ENCODE measurements at regions not wholly inside any gene's neighbourhood (a gene's known extent, or its start where the extent isn't known, plus 50 kb on each side); places are given as distances from the start of the nearest gene placed in this dataset.

DNA sequence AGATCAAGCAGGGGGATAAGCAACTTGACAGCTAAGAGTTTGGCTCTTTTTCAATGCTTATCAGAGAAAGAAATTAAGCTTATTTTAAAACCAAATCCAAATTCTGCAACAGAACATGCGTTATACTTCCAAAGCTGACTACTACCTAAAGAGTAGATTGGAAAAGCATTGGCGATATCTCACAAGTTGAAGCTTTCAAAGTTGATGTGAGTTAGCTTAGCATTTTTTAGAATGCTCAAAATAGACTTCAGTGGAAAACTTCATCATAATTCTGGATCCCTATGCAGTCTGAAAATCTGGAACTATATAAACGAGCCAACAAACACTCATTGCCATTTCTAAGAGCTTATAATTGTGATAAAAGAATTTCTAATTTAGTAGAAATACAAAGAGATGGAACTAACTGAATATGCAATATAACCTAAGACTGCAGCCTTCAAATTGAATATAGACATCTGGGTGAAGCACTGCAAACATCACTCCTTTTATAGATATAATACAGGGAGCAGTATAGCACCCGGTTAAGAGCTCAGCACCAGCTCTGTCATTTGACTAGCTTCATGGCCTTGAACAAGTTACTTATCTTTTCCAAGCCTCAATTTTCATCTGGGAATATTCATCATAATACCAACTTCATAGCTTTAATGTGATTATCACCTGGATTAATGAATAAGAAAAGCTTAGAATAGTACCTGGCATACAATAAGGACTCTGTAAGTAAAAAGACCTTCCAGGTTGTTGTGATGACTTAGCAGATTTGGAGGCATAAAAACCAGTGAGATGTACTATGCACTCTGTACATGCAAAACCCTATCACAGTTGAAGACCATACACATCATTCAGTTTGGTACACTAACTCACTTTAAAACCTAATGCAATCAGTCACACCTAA is 242.7 kb upstream of the TTC14 start:
- Histone ChIP-seq H2BK120ac (ENCODE audit: low read depth, low read length) (no peak overlapping the region), H3K4me1 (ENCODE audit: control insufficient read depth, insufficient read depth, low read depth, low read length) (no peaks in the 10 kb centered on the region), H3K4me2 (ENCODE audit: low read length, poor library complexity, severe bottlenecking) (no peak overlapping the region), H3K18ac (ENCODE audit: low read depth in 1 of 2, low read length in 2 of 2) (no peak overlapping the region), H3K36me3 (ENCODE audit: control insufficient read depth in 1 of 2, insufficient read depth in 2 of 2, low read depth in 1 of 2, low read length in 2 of 2) (no peaks in the 10 kb centered on the region), H3K27me3 (ENCODE audit: control insufficient read depth in 1 of 2, insufficient read depth in 1 of 2, low read length in 2 of 2) (no peaks in the 10 kb centered on the region), H3K9me3 (ENCODE audit: control insufficient read depth, low read length) (no peaks in the 10 kb centered on the region), H3K4ac (ENCODE audit: low read depth in 1 of 2, low read length in 2 of 2) (no peak overlapping the region), H3K9ac (ENCODE audit: low read length) (no peak overlapping the region), H2BK12ac (ENCODE audit: low read length in 2 of 2) (no peak overlapping the region), H2AFZ (ENCODE audit: low read depth, low read length) (no peak overlapping the region), H2AK5ac (ENCODE audit: low read length, severe bottlenecking) (no peak overlapping the region), H2BK5ac (ENCODE audit: low read depth, low read length, poor library complexity, severe bottlenecking) (no peak overlapping the region), H2BK15ac (ENCODE audit: low read depth, poor library complexity, severe bottlenecking) (no peak overlapping the region), H4K91ac (ENCODE audit: low read length) (no peak overlapping the region), H3K79me1 (replicated peaks; ENCODE audit: low read length, poor library complexity, severe bottlenecking) (no peaks in the 10 kb centered on the region), H3K4me3 (ENCODE audit: insufficient read depth in 1 of 2, low read depth in 1 of 2, low read length in 2 of 2) (no peak overlapping the region), H3K23ac (ENCODE audit: low read length in 2 of 2) (no peak overlapping the region), H4K8ac (ENCODE audit: low read length) (no peak overlapping the region), H3K14ac (ENCODE audit: low read length in 2 of 2) (no peak overlapping the region), H3K27ac (ENCODE audit: low read length, poor library complexity, severe bottlenecking) (no peak overlapping the region)
- WGBS: 79% methylated on average over 1 of the region's 4 CpGs
- DNase-seq: no peak

DNA sequence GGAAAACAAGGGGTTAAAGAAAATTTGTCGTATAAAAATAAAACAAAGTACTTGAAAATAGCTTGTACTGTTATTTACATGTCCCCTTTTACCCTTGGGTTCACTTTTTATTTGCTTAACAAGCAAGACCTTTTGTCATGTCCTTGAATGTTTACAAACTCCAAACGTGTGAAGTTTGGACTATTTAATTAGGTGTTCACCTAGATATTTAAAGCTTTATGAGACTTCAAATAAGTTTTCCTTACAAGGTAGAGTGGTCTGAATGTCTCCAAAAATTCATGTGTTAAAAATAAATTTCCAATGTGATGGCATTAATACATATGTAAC is 242.0 kb upstream of the TTC14 start:
- DNase-seq: no peak
- Histone ChIP-seq H3K14ac (ENCODE audit: low read length in 2 of 2) (no peak overlapping the region), H3K9ac (ENCODE audit: low read length) (no peak overlapping the region), H3K79me1 (replicated peaks; ENCODE audit: low read length, poor library complexity, severe bottlenecking) (no peaks in the 10 kb centered on the region), H3K18ac (ENCODE audit: low read depth in 1 of 2, low read length in 2 of 2) (no peak overlapping the region), H2BK15ac (ENCODE audit: low read depth, poor library complexity, severe bottlenecking) (no peak overlapping the region), H2BK120ac (ENCODE audit: low read depth, low read length) (no peak overlapping the region), H3K4me1 (ENCODE audit: control insufficient read depth, insufficient read depth, low read depth, low read length) (no peaks in the 10 kb centered on the region), H2AFZ (ENCODE audit: low read depth, low read length) (no peak overlapping the region), H3K4ac (ENCODE audit: low read depth in 1 of 2, low read length in 2 of 2) (no peak overlapping the region), H3K27me3 (ENCODE audit: control insufficient read depth in 1 of 2, insufficient read depth in 1 of 2, low read length in 2 of 2) (no peaks in the 10 kb centered on the region), H3K9me3 (ENCODE audit: control insufficient read depth, low read length) (no peaks in the 10 kb centered on the region), H2AK5ac (ENCODE audit: low read length, severe bottlenecking) (no peak overlapping the region), H3K23ac (ENCODE audit: low read length in 2 of 2) (no peak overlapping the region), H2BK5ac (ENCODE audit: low read depth, low read length, poor library complexity, severe bottlenecking) (no peak overlapping the region), H3K4me2 (ENCODE audit: low read length, poor library complexity, severe bottlenecking) (no peak overlapping the region), H4K91ac (ENCODE audit: low read length) (no peak overlapping the region), H3K27ac (ENCODE audit: low read length, poor library complexity, severe bottlenecking) (no peak overlapping the region), H3K4me3 (ENCODE audit: insufficient read depth in 1 of 2, low read depth in 1 of 2, low read length in 2 of 2) (no peak overlapping the region), H4K8ac (ENCODE audit: low read length) (no peak overlapping the region), H3K36me3 (ENCODE audit: control insufficient read depth in 1 of 2, insufficient read depth in 2 of 2, low read depth in 1 of 2, low read length in 2 of 2) (no peaks in the 10 kb centered on the region), H2BK12ac (ENCODE audit: low read length in 2 of 2) (no peak overlapping the region)
- WGBS: no CpG with 5 or more reads among the region's 2 CpGs

GRCh38 chr3:180362081-180362480 is 239.9 kb upstream of the TTC14 start:
- Histone ChIP-seq H3K27ac (ENCODE audit: low read length, poor library complexity, severe bottlenecking) (no peak overlapping the region), H3K4me3 (ENCODE audit: insufficient read depth in 1 of 2, low read depth in 1 of 2, low read length in 2 of 2) (no peak overlapping the region), H3K23ac (ENCODE audit: low read length in 2 of 2) (no peak overlapping the region), H3K14ac (ENCODE audit: low read length in 2 of 2) (no peak overlapping the region), H3K9me3 (ENCODE audit: control insufficient read depth, low read length) (peaks cover 4% of the 10 kb centered on the region), H3K4ac (ENCODE audit: low read depth in 1 of 2, low read length in 2 of 2) (no peak overlapping the region), H3K4me1 (ENCODE audit: control insufficient read depth, insufficient read depth, low read depth, low read length) (no peaks in the 10 kb centered on the region), H3K18ac (ENCODE audit: low read depth in 1 of 2, low read length in 2 of 2) (no peak overlapping the region), H4K8ac (ENCODE audit: low read length) (no peak overlapping the region), H2BK120ac (ENCODE audit: low read depth, low read length) (no peak overlapping the region), H2AK5ac (ENCODE audit: low read length, severe bottlenecking) (no peak overlapping the region), H4K91ac (ENCODE audit: low read length) (no peak overlapping the region), H3K79me1 (replicated peaks; ENCODE audit: low read length, poor library complexity, severe bottlenecking) (no peaks in the 10 kb centered on the region), H2BK12ac (ENCODE audit: low read length in 2 of 2) (no peak overlapping the region), H3K36me3 (ENCODE audit: control insufficient read depth in 1 of 2, insufficient read depth in 2 of 2, low read depth in 1 of 2, low read length in 2 of 2) (no peaks in the 10 kb centered on the region), H3K4me2 (ENCODE audit: low read length, poor library complexity, severe bottlenecking) (no peak overlapping the region), H3K9ac (ENCODE audit: low read length) (no peak overlapping the region), H2BK15ac (ENCODE audit: low read depth, poor library complexity, severe bottlenecking) (no peak overlapping the region), H2BK5ac (ENCODE audit: low read depth, low read length, poor library complexity, severe bottlenecking) (no peak overlapping the region), H3K27me3 (ENCODE audit: control insufficient read depth in 1 of 2, insufficient read depth in 1 of 2, low read length in 2 of 2) (no peaks in the 10 kb centered on the region), H2AFZ (ENCODE audit: low read depth, low read length) (no peak overlapping the region)
- DNase-seq: no peak

DNA sequence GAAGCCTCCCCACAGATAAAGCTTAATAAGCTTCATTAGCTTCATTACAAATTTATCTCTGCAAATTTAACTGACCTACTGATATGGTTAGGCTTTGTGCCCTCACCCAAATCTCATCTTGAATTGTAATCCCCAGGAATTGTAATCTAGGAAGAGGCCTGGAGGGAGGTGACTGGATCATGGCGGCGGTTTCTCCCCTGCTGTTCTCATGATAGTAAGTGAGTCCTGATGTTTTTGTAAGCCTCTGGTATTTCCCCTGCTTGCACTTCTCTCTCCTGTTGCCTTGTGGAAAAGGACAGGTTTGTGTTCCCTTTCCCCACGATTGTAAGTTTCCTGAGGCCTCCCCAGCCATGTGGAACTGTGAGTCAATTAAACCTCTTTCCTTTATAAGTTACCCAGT is 226.1 kb upstream of the TTC14 start:
- Histone ChIP-seq H2AFZ (ENCODE audit: low read depth, low read length) (no peak overlapping the region), H3K9ac (ENCODE audit: low read length) (no peak overlapping the region), H2BK120ac (ENCODE audit: low read depth, low read length) (no peak overlapping the region), H3K4me3 (ENCODE audit: insufficient read depth in 1 of 2, low read depth in 1 of 2, low read length in 2 of 2) (no peak overlapping the region), H3K9me3 (ENCODE audit: control insufficient read depth, low read length) (no peaks in the 10 kb centered on the region), H2AK5ac (ENCODE audit: low read length, severe bottlenecking) (no peak overlapping the region), H2BK5ac (ENCODE audit: low read depth, low read length, poor library complexity, severe bottlenecking) (no peak overlapping the region), H2BK15ac (ENCODE audit: low read depth, poor library complexity, severe bottlenecking) (no peak overlapping the region), H3K36me3 (ENCODE audit: control insufficient read depth in 1 of 2, insufficient read depth in 2 of 2, low read depth in 1 of 2, low read length in 2 of 2) (no peaks in the 10 kb centered on the region), H3K4ac (ENCODE audit: low read depth in 1 of 2, low read length in 2 of 2) (no peak overlapping the region), H3K4me1 (ENCODE audit: control insufficient read depth, insufficient read depth, low read depth, low read length) (no peaks in the 10 kb centered on the region), H3K27me3 (ENCODE audit: control insufficient read depth in 1 of 2, insufficient read depth in 1 of 2, low read length in 2 of 2) (no peaks in the 10 kb centered on the region), H4K91ac (ENCODE audit: low read length) (no peak overlapping the region), H3K27ac (ENCODE audit: low read length, poor library complexity, severe bottlenecking) (no peak overlapping the region), H3K18ac (ENCODE audit: low read depth in 1 of 2, low read length in 2 of 2) (no peak overlapping the region), H3K79me1 (replicated peaks; ENCODE audit: low read length, poor library complexity, severe bottlenecking) (no peaks in the 10 kb centered on the region), H3K23ac (ENCODE audit: low read length in 2 of 2) (no peak overlapping the region), H2BK12ac (ENCODE audit: low read length in 2 of 2) (no peak overlapping the region), H4K8ac (ENCODE audit: low read length) (no peak overlapping the region), H3K4me2 (ENCODE audit: low read length, poor library complexity, severe bottlenecking) (no peak overlapping the region), H3K14ac (ENCODE audit: low read length in 2 of 2) (no peak overlapping the region)
- WGBS: 51% methylated on average over 3 of the region's 3 CpGs
- DNase-seq: no peak
